Left lung (tissue), 4 donors: ENCODE measurements at regions not wholly inside any gene's neighbourhood (a gene's known extent, or its start where the extent isn't known, plus 50 kb on each side); places are given as distances from the start of the nearest gene placed in this dataset.

Experiments used
- ATAC-seq: fragments of 200-7000 bp; cut with Tn5 transposase; one replicate; pipeline ENCODE4 v1.9.1; 2020; ENCODE audit warnings: moderate library complexity
- DNase-seq, 4 donors: peaks; one replicate each; pipeline ENCODE4 v3.0.0-alpha.2; 2013 to 2020
- H3K27ac ChIP-seq, 2 donors: fragments of 200-600 bp; sonication (generic) in 1 of 2; one replicate each; pipeline versions ENCODE4 v1.5.0 to v1.8.0; 2020 to 2021
- H3K27me3 ChIP-seq, 2 donors: fragments of 200-600 bp; sonication (generic) in 1 of 2; one replicate each; pipeline versions ENCODE4 v1.5.0 to v1.8.0; 2020 to 2021
- H3K36me3 ChIP-seq, 2 donors: fragments of 200-600 bp; sonication (generic) in 1 of 2; one replicate each; pipeline versions ENCODE4 v1.5.0 to v1.8.0; 2020 to 2021
- H3K4me1 ChIP-seq, 2 donors: fragments of 200-600 bp; one replicate each; pipeline ENCODE4 v1.8.0; 2021
- H3K4me3 ChIP-seq, 2 donors: fragments of 200-600 bp; sonication (generic) in 1 of 2; one replicate each; pipeline versions ENCODE4 v1.5.0 to v1.8.0; 2020 to 2021; ENCODE audit warnings: mild to moderate bottlenecking in 1 of 2
- H3K9me3 ChIP-seq, 2 donors: fragments of 200-600 bp; sonication (generic) in 1 of 2; one replicate each; pipeline versions ENCODE4 v1.5.0 to v1.8.0; 2020 to 2021
- CTCF ChIP-seq, 2 donors: fragments of 200-600 bp; sonication (generic) in 1 of 2; IDR thresholded peaks; one replicate each; pipeline versions ENCODE4 v1.5.0 to v1.8.0; 2021; ENCODE audit warnings: antibody characterized with exemption in 2 of 2
- intact Hi-C, 2 donors: fragments of 100-400 bp; cut with DNase I; formaldehyde crosslinking; loops; one replicate each; pipeline versions ENCODE4 v1.11.2 to v1.14.2; 2022
- donor health status: DM: no; HTN: yes; CAD: no.
- donor health status: DM: no; HTN: no; CAD: no.

- no peak overlapping the region for H3K4me3 ChIP-seq
- DNase-seq (no peak), ATAC-seq (no peak)
- no peaks in the 10 kb centered on the region for H3K4me1 ChIP-seq
- intact Hi-C loops = no loop called here
- no peak overlapping the region for H3K27ac ChIP-seq
- no peaks in the 10 kb centered on the region for H3K9me3 ChIP-seq
- H3K27me3 ChIP-seq = no peaks in the 10 kb centered on the region
- no peak for TF ChIP-seq CTCF (IDR thresholded peaks at IDR 0.05)
- no peaks in the 10 kb centered on the region for H3K36me3 ChIP-seq
These were observed 181.9 kb downstream of the CYYR1 start for GRCh38 chr21:26391166-26391565.

GRCh38 chr21:26389971-26390641, 183.0 kb downstream of the CYYR1 start:
- no peaks in the 10 kb centered on the region for H3K4me1 ChIP-seq
- no peak overlapping the region for H3K4me3 ChIP-seq
- no peaks in the 10 kb centered on the region for H3K36me3 ChIP-seq
- peak; percentile 22 for ATAC-seq
- H3K27me3 ChIP-seq = no peaks in the 10 kb centered on the region
- DNase-seq = no peak
- no peak for TF ChIP-seq CTCF (IDR thresholded peaks at IDR 0.05)
- no peak overlapping the region for H3K27ac ChIP-seq
- H3K9me3 ChIP-seq = no peaks in the 10 kb centered on the region
- intact Hi-C loops = no loop called here

GRCh38 chr21:26388731-26389231, 184.3 kb downstream of the CYYR1 start:
- no peaks in the 10 kb centered on the region for H3K27me3 ChIP-seq
- no peak for TF ChIP-seq CTCF (IDR thresholded peaks at IDR 0.05)
- no peaks in the 10 kb centered on the region for H3K4me1 ChIP-seq
- ATAC-seq = no peak
- no peak overlapping the region for H3K27ac ChIP-seq
- no peak for DNase-seq
- H3K4me3 ChIP-seq = no peak overlapping the region
- H3K9me3 ChIP-seq = no peaks in the 10 kb centered on the region
- no peaks in the 10 kb centered on the region for H3K36me3 ChIP-seq
- intact Hi-C loops = no loop called here

- TF ChIP-seq CTCF (IDR thresholded peaks at IDR 0.05) = no peak
- DNase-seq = no peak
- H3K4me3 ChIP-seq = no peak overlapping the region
- H3K36me3 ChIP-seq = no peaks in the 10 kb centered on the region
- no peaks in the 10 kb centered on the region for H3K4me1 ChIP-seq
- ATAC-seq = no peak
- intact Hi-C loops = no loop called here
- H3K27me3 ChIP-seq = no peaks in the 10 kb centered on the region
- no peak overlapping the region for H3K27ac ChIP-seq
- no peaks in the 10 kb centered on the region for H3K9me3 ChIP-seq
These were observed 187.4 kb downstream of the CYYR1 start for GRCh38 chr21:26385721-26386120.

GRCh38 chr21:26379561-26379960, 193.5 kb downstream of the CYYR1 start:
- intact Hi-C loops = no loop called here
- no peak for TF ChIP-seq CTCF (IDR thresholded peaks at IDR 0.05)
- ATAC-seq (no peak), DNase-seq (no peak)
- no peaks in the 10 kb centered on the region for H3K27me3 ChIP-seq
- H3K9me3 ChIP-seq = no peaks in the 10 kb centered on the region
- no peaks in the 10 kb centered on the region for H3K4me1 ChIP-seq
- H3K4me3 ChIP-seq = no peak overlapping the region
- H3K27ac ChIP-seq = no peak overlapping the region
- no peaks in the 10 kb centered on the region for H3K36me3 ChIP-seq
